NT2/D1 (cell line): ENCODE measurements at regions not wholly inside any gene's neighbourhood (a gene's known extent, or its start where the extent isn't known, plus 50 kb on each side); places are given as distances from the start of the nearest gene placed in this dataset.

Experiments used
- SUZ12 ChIP-seq: IDR thresholded peaks from 2 replicates; pipeline ENCODE4 v1.6.1; 2011; ENCODE audit not compliant: insufficient read length, insufficient read depth; ENCODE audit errors: extremely low read depth
- ZNF274 ChIP-seq: IDR thresholded peaks from 2 replicates; pipeline ENCODE4 v1.6.1; 2011; ENCODE audit warnings: mild to moderate bottlenecking, low read depth, low read length

DNA sequence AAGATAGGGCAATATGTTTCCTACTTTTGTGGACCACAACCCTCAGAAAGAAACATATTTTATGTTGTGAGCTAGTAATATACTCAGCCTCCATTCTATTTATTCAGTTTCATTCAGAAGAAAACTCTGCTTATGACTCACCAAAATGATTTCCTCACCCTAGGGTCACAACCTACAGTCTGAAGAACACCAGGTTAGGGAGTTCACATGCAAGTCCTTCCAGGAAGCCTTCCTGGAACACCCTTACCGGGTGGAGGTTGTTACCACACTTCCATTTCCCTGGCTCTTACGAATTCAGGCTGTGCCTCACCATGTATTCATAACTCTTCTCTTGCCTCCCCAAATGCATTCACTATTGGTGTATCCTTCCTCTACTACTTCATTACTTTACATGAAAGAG is 228.0 kb upstream of the ADAMTS9 start:
- no peak for TF ChIP-seq ZNF274
- TF ChIP-seq SUZ12: no peak
